ENCODE measurements at regions not wholly inside any gene's neighbourhood (a gene's known extent, or its start where the extent isn't known, plus 50 kb on each side); places are given as distances from the start of the nearest gene placed in this dataset.

GRCh38 chr7:152966189-152966588 is 206.6 kb downstream of the ACTR3B start:
- no peaks in the 10 kb centered on the region for H3K4me1 ChIP-seq (ENCODE audit: control insufficient read depth in 5 of 5, insufficient read depth in 5 of 5, low read length in 5 of 5)
- H3K4me3 ChIP-seq, result no peak overlapping the region
- peaks cover 0 to 8% (median 0%) of the 10 kb centered on the region in 4 donors for H3K9me3 ChIP-seq (ENCODE audit: control insufficient read depth in 4 of 4, insufficient read depth in 3 of 4, low read length in 3 of 4)
- H3K9ac ChIP-seq (ENCODE audit: insufficient read depth in 1 of 2, low read length in 2 of 2), result no peak overlapping the region
- no peak for ATAC-seq (ENCODE audit: insufficient read depth, low FRiP score)
- H3K27ac ChIP-seq (ENCODE audit: low read depth in 1 of 2, low read length in 1 of 2), result no peak overlapping the region
- no peak for TF ChIP-seq CTCF (IDR thresholded peaks at IDR 0.05; ENCODE audit: control extremely low read depth, extremely low read depth)
- 85 to 94% methylated on average over 5 of the region's 5 CpGs for WGBS, 2 donors
- DNase-seq, result no peak
- no peaks in the 10 kb centered on the region for H3K27me3 ChIP-seq (ENCODE audit: control insufficient read depth in 3 of 3, insufficient read depth in 3 of 3, low read length in 2 of 3)
- no peaks in the 10 kb centered on the region for H3K36me3 ChIP-seq (ENCODE audit: control insufficient read depth in 4 of 4, insufficient read depth in 4 of 4, low read length in 4 of 4)

GRCh38 chr7:152967958-152968357 is 208.4 kb downstream of the ACTR3B start:
- DNase-seq, result peak in 1 of 3 donors; percentile 8
- Histone ChIP-seq H3K27me3 (ENCODE audit: control insufficient read depth in 3 of 3, insufficient read depth in 3 of 3, low read length in 2 of 3) (no peaks in the 10 kb centered on the region), H3K4me1 (ENCODE audit: control insufficient read depth in 5 of 5, insufficient read depth in 5 of 5, low read length in 5 of 5) (no peaks in the 10 kb centered on the region), H3K4me3 (no peak overlapping the region), H3K9ac (ENCODE audit: insufficient read depth in 1 of 2, low read length in 2 of 2) (no peak overlapping the region), H3K36me3 (ENCODE audit: control insufficient read depth in 4 of 4, insufficient read depth in 4 of 4, low read length in 4 of 4) (no peaks in the 10 kb centered on the region), H3K27ac (ENCODE audit: low read depth in 1 of 2, low read length in 1 of 2) (no peak overlapping the region), H3K9me3 (ENCODE audit: control insufficient read depth in 4 of 4, insufficient read depth in 3 of 4, low read length in 3 of 4) (peaks cover 0 to 12% (median 0%) of the 10 kb centered on the region in 4 donors)
- ATAC-seq (ENCODE audit: insufficient read depth, low FRiP score), result no peak
- 56 to 65% methylated on average over 1 of the region's 1 CpG for WGBS, 2 donors
- no peak for TF ChIP-seq CTCF (IDR thresholded peaks at IDR 0.05; ENCODE audit: control extremely low read depth, extremely low read depth)

- Histone ChIP-seq H3K9me3 (ENCODE audit: control insufficient read depth in 4 of 4, insufficient read depth in 3 of 4, low read length in 3 of 4) (peaks cover 0 to 14% (median 0%) of the 10 kb centered on the region in 4 donors), H3K36me3 (ENCODE audit: control insufficient read depth in 4 of 4, insufficient read depth in 4 of 4, low read length in 4 of 4) (no peaks in the 10 kb centered on the region), H3K4me1 (ENCODE audit: control insufficient read depth in 5 of 5, insufficient read depth in 5 of 5, low read length in 5 of 5) (no peaks in the 10 kb centered on the region), H3K27ac (ENCODE audit: low read depth in 1 of 2, low read length in 1 of 2) (no peak overlapping the region), H3K9ac (ENCODE audit: insufficient read depth in 1 of 2, low read length in 2 of 2) (no peak overlapping the region), H3K27me3 (ENCODE audit: control insufficient read depth in 3 of 3, insufficient read depth in 3 of 3, low read length in 2 of 3) (no peaks in the 10 kb centered on the region), H3K4me3 (no peak overlapping the region)
- 74 to 78% methylated on average over 3 of the region's 3 CpGs for WGBS, 2 donors
- DNase-seq, result no peak
- TF ChIP-seq CTCF (IDR thresholded peaks at IDR 0.05; ENCODE audit: control extremely low read depth, extremely low read depth), result no peak
- ATAC-seq (ENCODE audit: insufficient read depth, low FRiP score), result no peak
Observed at GRCh38 chr7:152968514-152968913, 209.0 kb downstream of the ACTR3B start.

GRCh38 chr7:152969335-152969734 is 209.8 kb downstream of the ACTR3B start:
- no peak for TF ChIP-seq CTCF (IDR thresholded peaks at IDR 0.05; ENCODE audit: control extremely low read depth, extremely low read depth)
- no peak overlapping the region for H3K4me3 ChIP-seq
- no peaks in the 10 kb centered on the region for H3K4me1 ChIP-seq (ENCODE audit: control insufficient read depth in 5 of 5, insufficient read depth in 5 of 5, low read length in 5 of 5)
- WGBS, 2 donors, result 41 to 65% methylated on average over 1 of the region's 1 CpG
- ATAC-seq (ENCODE audit: insufficient read depth, low FRiP score), result no peak
- no peak overlapping the region for H3K9ac ChIP-seq (ENCODE audit: insufficient read depth in 1 of 2, low read length in 2 of 2)
- H3K36me3 ChIP-seq (ENCODE audit: control insufficient read depth in 4 of 4, insufficient read depth in 4 of 4, low read length in 4 of 4), result no peaks in the 10 kb centered on the region
- no peaks in the 10 kb centered on the region for H3K27me3 ChIP-seq (ENCODE audit: control insufficient read depth in 3 of 3, insufficient read depth in 3 of 3, low read length in 2 of 3)
- no peak overlapping the region for H3K27ac ChIP-seq (ENCODE audit: low read depth in 1 of 2, low read length in 1 of 2)
- DNase-seq, result no peak
- H3K9me3 ChIP-seq (ENCODE audit: control insufficient read depth in 4 of 4, insufficient read depth in 3 of 4, low read length in 3 of 4), result peaks cover 0 to 15% (median 0%) of the 10 kb centered on the region in 4 donors

Measured in lung (tissue), 11 donors.